ENCODE measurements at regions not wholly inside any gene's neighbourhood (a gene's known extent, or its start where the extent isn't known, plus 50 kb on each side); places are given as distances from the start of the nearest gene placed in this dataset.

DNA sequence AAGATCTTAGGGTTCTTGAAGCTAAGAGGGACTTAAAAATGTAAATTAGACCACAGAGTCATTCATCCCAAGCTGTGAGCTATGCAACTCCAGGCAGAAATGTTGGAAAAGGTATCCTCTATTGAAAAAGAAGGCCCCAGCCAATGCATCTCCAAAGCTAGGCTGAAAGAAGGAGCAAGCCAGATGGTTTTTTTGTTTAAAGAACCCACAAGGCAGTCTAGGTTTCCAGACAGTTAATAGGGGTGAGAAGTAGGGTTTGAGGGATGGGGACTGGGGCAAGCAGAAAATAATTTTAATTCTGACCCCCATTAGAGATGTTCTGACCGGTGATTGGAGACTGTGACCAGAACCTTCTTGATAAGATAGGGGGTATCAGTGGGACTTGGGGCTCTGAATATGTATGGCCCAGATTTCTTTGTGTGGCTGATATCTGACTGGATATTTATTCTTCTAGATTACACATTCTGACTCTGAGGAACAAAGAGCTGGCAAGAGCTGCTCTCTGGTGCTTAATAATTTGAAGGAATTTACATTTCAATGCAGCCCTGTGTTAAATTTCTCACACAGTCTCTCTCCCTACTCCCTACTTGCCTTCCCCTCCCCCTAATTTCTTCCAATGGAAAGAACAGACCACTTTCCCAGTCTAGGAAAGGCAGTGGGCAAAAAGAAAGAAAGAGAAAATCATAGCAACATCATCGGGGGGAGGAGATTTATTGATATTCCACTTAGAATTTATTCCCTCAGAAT, 104.9 kb downstream of the NUF2 start:
- Histone ChIP-seq H4K20me1 (ENCODE audit: control insufficient read depth, insufficient read depth) (no peaks in the 10 kb centered on the region), H3K36me3 (ENCODE audit: control insufficient read depth in 2 of 2, insufficient read depth in 2 of 2, low read length in 1 of 2) (no peaks in the 10 kb centered on the region), H3K79me2 (ENCODE audit: control insufficient read depth, insufficient read depth, low read length) (no peaks in the 10 kb centered on the region), H3K9ac (ENCODE audit: control insufficient read depth, insufficient read depth, low read length) (no peak overlapping the region), H3K4me1 (ENCODE audit: control insufficient read depth, insufficient read depth, low read length) (no peaks in the 10 kb centered on the region), H3K9me3 (replicated peaks; ENCODE audit: control insufficient read depth, insufficient read depth, low read length) (no peaks in the 10 kb centered on the region), H3K27ac (ENCODE audit: control insufficient read depth, insufficient read depth) (no peak overlapping the region), H3K4me2 (ENCODE audit: control insufficient read depth, insufficient read depth) (no peak overlapping the region), H2AFZ (ENCODE audit: control insufficient read depth, low read depth, low read length) (no peak overlapping the region), H3K4me3 (no peak overlapping the region), H3K27me3 (replicated peaks in 1 of 2; ENCODE audit: control insufficient read depth in 2 of 2, insufficient read depth in 2 of 2, low read length in 1 of 2) (no peaks in the 10 kb centered on the region)
- no TSS peak for BruUV-seq (replicated peaks)
- no peak for ATAC-seq
- in situ Hi-C loops (cut with MboI), result no loop called here
- WGBS (ENCODE audit: insufficient coverage, insufficient replicate concordance, low lambda C conversion rate, missing lambda C conversion rate), result 44% methylated on average over 2 of the region's 2 CpGs
- TF ChIP-seq RCOR1 (conservative IDR thresholded peaks at IDR 0.05; ENCODE audit: low read depth, low read length) (no peak), SMAD1 (IDR thresholded peaks at IDR 0.05; ENCODE audit: low read depth, partially characterized antibody) (no peak), JUNB (IDR thresholded peaks at IDR 0.05) (no peak), TCF12 (IDR thresholded peaks at IDR 0.05; ENCODE audit: low read depth, low read length) (no peak), CBFB (IDR thresholded peaks at IDR 0.05; ENCODE audit: low read depth) (no peak), TAF1 (IDR thresholded peaks at IDR 0.05; ENCODE audit: borderline replicate concordance, low read depth, low read length) (no peak), MYC (IDR thresholded peaks at IDR 0.05; ENCODE audit: insufficient read depth, insufficient read length, insufficient replicate concordance, low read length, severe bottlenecking) (no peak), CBX5 (IDR thresholded peaks at IDR 0.05; ENCODE audit: low read depth) (no peak), RAD51 (IDR thresholded peaks at IDR 0.05) (no peak), RFX5 (IDR thresholded peaks at IDR 0.05; ENCODE audit: low read depth, low read length) (no peak), FOS (IDR thresholded peaks at IDR 0.05; ENCODE audit: borderline replicate concordance, extremely low read depth, insufficient read length) (no peak), ZNF217 (IDR thresholded peaks at IDR 0.05) (no peak), BRCA1 (IDR thresholded peaks at IDR 0.05; ENCODE audit: low read depth, low read length) (no peak), RELA (IDR thresholded peaks at IDR 0.05; ENCODE audit: borderline replicate concordance, partially characterized antibody) (no peak), CREB1 (IDR thresholded peaks at IDR 0.05; ENCODE audit: low read depth) (no peak)
- TF ChIP-seq, protein P1, sequence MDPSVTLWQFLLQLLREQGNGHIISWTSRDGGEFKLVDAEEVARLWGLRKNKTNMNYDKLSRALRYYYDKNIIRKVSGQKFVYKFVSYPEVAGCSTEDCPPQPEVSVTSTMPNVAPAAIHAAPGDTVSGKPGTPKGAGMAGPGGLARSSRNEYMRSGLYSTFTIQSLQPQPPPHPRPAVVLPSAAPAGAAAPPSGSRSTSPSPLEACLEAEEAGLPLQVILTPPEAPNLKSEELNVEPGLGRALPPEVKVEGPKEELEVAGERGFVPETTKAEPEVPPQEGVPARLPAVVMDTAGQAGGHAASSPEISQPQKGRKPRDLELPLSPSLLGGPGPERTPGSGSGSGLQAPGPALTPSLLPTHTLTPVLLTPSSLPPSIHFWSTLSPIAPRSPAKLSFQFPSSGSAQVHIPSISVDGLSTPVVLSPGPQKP (IDR thresholded peaks at IDR 0.05; ENCODE audit: low read depth, low read length), result no peak
- intact Hi-C loops (cut with micrococcal nuclease; ENCODE audit: unreplicated experiment), result no loop called here
- ChIA-PET POLR2A (no interaction called here), SMC1A (ENCODE audit: uncharacterized antibody, unreplicated experiment) (no interaction called here), CTCF (no interaction called here), RAD21 (ENCODE audit: unreplicated experiment) (no interaction called here)
- no peak for FAIRE-seq
- no peak for DNase-seq (ENCODE audit: low read depth, low spot score)
